SK-N-SH (cell line): ENCODE measurements at regions not wholly inside any gene's neighbourhood (a gene's known extent, or its start where the extent isn't known, plus 50 kb on each side); places are given as distances from the start of the nearest gene placed in this dataset.

Source experiments
- ELF1 ChIP-seq: IDR thresholded peaks from 2 replicates; pipeline ENCODE4 v1.4.0; 2012
- NRF1 ChIP-seq: IDR thresholded peaks from 2 replicates; pipeline ENCODE4 v1.6.1; 2012; ENCODE audit warnings: low read depth, mild to moderate bottlenecking, low read length

DNA sequence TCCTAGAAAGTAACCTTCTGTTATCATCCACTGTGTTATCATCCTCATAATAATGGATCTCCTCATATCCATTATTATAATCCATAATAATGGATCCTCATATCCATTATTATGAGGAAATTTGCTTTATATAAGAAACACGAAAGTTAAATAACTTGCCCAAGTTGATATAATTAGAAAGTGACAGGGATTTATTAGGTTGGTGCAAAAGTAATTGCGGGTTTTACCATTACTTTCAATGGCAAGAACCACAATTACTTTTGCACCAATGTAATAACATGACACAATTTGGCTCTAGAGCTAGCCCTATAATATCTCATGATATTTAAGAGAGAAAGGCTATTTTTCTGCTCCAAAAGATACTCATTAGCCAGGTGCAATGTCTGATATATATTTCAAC lies 275.7 kb upstream of the STXBP5 start:
- TF ChIP-seq NRF1 (no peak), ELF1 (no peak)
